A673 (cell line): ENCODE measurements at regions not wholly inside any gene's neighbourhood (a gene's known extent, or its start where the extent isn't known, plus 50 kb on each side); places are given as distances from the start of the nearest gene placed in this dataset.

Experiments used
- EZH2 ChIP-seq: fragments of 200-600 bp; sonication (generic); IDR thresholded peaks from 2 replicates; pipeline ENCODE4 v1.6.1; 2017; ENCODE audit warnings: borderline replicate concordance, low read depth, mild to moderate bottlenecking, mixed read lengths, antibody characterized with exemption, low read length; ENCODE audit not compliant: poor library complexity, severe bottlenecking
- TF ChIP-seq, protein P1 (sequence below): fragments of 300-800, 200-600 bp; sonication (generic); conservative IDR thresholded peaks from 2 replicates; pipeline ENCODE4 v1.5.1; 2017; ENCODE audit warnings: low read depth, mild to moderate bottlenecking, antibody characterized with exemption, low read length, moderate library complexity, mixed read lengths

DNA sequence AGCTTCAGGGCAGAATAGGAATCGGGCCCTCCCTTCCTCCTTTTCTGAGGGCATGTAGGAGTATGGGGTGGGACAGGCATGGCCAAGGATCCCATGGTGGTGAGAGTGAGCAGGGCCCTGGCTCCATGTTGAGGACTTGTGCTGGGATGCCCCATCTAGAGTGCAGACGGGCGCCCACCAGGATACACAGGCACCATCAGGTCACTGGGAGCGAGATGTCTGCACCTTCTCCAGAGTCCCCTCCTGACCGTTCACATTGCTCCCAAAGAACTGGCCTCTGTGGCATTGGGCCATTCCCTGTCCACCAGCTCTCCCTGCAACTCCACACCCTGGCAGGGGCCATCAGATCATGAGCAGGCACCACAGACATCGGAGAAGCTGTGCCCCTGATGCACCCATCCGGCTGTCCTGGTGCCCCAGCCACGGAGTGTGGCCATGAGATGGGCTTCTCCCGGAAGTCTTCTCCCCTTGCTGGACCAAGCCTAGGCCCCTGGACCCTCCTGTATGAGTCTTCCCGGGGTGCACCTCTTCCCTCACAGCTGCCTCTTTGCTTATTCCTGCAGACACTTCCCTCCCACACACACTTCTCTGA lies 195.0 kb downstream of the IRX2 start:
- TF ChIP-seq, protein P1, sequence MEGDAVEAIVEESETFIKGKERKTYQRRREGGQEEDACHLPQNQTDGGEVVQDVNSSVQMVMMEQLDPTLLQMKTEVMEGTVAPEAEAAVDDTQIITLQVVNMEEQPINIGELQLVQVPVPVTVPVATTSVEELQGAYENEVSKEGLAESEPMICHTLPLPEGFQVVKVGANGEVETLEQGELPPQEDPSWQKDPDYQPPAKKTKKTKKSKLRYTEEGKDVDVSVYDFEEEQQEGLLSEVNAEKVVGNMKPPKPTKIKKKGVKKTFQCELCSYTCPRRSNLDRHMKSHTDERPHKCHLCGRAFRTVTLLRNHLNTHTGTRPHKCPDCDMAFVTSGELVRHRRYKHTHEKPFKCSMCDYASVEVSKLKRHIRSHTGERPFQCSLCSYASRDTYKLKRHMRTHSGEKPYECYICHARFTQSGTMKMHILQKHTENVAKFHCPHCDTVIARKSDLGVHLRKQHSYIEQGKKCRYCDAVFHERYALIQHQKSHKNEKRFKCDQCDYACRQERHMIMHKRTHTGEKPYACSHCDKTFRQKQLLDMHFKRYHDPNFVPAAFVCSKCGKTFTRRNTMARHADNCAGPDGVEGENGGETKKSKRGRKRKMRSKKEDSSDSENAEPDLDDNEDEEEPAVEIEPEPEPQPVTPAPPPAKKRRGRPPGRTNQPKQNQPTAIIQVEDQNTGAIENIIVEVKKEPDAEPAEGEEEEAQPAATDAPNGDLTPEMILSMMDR = no peak
- TF ChIP-seq EZH2 = no peak
